Activated T-cell treated with anti-CD3 and anti-CD28 coated beads, Interleukin-2, amount 50 U/mL, for 72 hours (primary cell): ENCODE measurements at regions not wholly inside any gene's neighbourhood (a gene's known extent, or its start where the extent isn't known, plus 50 kb on each side); places are given as distances from the start of the nearest gene placed in this dataset.
A peak's percentile ranks its signal among the peaks of the same experiment; 100 is the strongest.
"Not testable (repeated sequence)": the region's sequence is repeated elsewhere in the genome, so short reads cannot be mapped to it uniquely, and the experiment has no call there.

Experiments
- ATAC-seq, 2 donors: fragments of 150-1000 bp; cut with Tn5 transposase; replicated peaks in 1 of 2; 2 replicates each; pipeline ENCODE4 v1.10.0; 2021; ENCODE audit warnings: moderate library complexity in 2 of 2, mild to moderate bottlenecking in 1 of 2
- DNase-seq, 2 donors: peaks; one replicate each; pipeline ENCODE4 v3.0.0; 2021 to 2022; ENCODE audit warnings: mixed read lengths in 1 of 2
- H3K27ac Mint-ChIP-seq: one replicate; pipeline ENCODE4 v1.8.0; 2022; ENCODE audit warnings: mild to moderate bottlenecking, moderate library complexity, mixed read lengths
- H3K27me3 Mint-ChIP-seq: one replicate; pipeline ENCODE4 v1.8.0; 2022; ENCODE audit warnings: low read depth, mixed read lengths
- H3K36me3 Mint-ChIP-seq, 2 donors: one replicate each; pipeline ENCODE4 v1.8.0; 2022; ENCODE audit warnings: mixed read lengths in 2 of 2, mild to moderate bottlenecking in 1 of 2; ENCODE audit not compliant: insufficient read depth in 2 of 2
- H3K4me1 Mint-ChIP-seq: one replicate; pipeline ENCODE4 v1.8.0; 2022; ENCODE audit warnings: low read depth, mixed read lengths
- H3K4me3 Mint-ChIP-seq, 2 donors: one replicate each; pipeline ENCODE4 v1.8.0; 2022; ENCODE audit warnings: mild to moderate bottlenecking in 2 of 2, mixed read lengths in 2 of 2, moderate library complexity in 2 of 2
- H3K9me3 Mint-ChIP-seq, 2 donors: one replicate each; pipeline ENCODE4 v1.8.0; 2022; ENCODE audit warnings: mixed read lengths in 2 of 2

DNA sequence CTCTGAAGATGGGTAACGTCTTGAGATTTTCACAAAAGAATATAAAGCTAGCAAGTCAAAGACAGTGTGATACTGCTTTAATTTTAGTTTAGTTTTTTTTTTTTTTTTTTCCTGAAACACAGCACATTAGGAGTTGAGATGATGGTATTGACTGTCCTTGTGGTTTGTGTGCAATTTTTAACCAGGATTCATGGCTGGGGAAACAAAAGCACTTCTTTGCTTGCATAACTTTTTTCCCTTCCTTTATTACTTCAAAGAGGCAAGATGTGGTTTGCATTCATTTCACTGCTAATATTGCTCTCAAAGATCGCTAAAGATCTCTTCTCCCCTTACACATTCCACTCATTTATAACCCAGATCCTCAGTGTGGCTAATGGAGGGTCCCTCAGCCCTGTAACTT is 157.1 kb upstream of the PZP start:
- ATAC-seq, result no peak
- peak overlapping the region; percentile 44 for H3K27ac Mint-ChIP-seq
- peaks cover 51% of the 10 kb centered on the region for H3K4me1 Mint-ChIP-seq
- H3K27me3 Mint-ChIP-seq, result peaks cover 48% of the 10 kb centered on the region
- H3K4me3 Mint-ChIP-seq, result peak overlapping the region; percentile 66 to 85
- H3K9me3 Mint-ChIP-seq, result no peaks in the 10 kb centered on the region
- DNase-seq, result no peak
- H3K36me3 Mint-ChIP-seq, result peaks cover 0 to 3% of the 10 kb centered on the region in 2 donors

DNA sequence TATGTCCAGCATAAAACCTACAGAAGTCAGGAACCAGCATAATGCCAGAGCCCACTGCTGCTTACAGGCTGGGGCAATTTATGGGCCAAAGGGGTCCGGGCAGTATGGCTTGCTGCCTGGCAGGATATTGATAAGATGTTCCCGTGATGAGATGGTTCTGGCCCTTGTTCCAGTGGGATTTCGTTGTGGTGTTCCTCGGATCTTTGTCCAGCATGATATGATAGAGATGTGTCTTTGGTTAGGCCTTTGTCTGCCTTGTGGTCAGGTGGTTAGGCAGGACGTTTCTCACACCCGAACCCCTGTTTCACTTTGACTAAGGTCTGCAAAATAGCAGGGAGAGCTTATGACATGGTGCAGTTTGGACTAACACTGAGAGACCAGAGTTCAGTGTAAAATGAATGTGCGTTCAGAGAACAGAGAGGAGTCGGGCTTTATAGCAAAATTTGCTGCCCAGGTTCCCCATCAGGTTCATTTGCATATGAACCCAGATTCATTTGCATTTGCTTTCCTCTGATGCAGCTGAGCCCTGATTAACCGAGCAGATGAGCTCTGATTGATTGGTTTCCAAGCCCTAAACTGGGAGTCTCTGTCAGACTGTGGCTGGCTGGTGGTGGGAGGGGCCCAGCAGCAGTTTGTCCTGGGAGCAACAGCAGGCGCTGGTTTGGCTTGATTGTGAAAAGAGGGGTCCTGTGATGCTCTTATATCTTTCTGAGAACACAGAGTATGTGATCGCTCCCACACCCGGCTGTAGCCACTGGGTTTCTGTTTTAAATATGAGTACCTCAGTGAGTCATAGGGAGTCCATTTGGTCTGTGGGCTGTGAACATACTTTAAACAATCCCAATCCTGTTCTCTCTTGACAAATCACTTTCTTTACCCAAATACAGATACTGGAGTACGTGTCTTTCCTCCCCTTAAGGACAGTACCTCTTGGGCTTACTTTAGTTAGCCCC is 156.3 kb upstream of the PZP start:
- peaks cover 48% of the 10 kb centered on the region for H3K27me3 Mint-ChIP-seq
- peaks cover 0 to 3% of the 10 kb centered on the region in 2 donors for H3K36me3 Mint-ChIP-seq
- H3K9me3 Mint-ChIP-seq, result no peaks in the 10 kb centered on the region
- ATAC-seq, result peak; percentile 84
- H3K4me3 Mint-ChIP-seq, result peak overlapping the region; percentile 66 to 85
- peaks cover 51% of the 10 kb centered on the region for H3K4me1 Mint-ChIP-seq
- peak; percentile 65 to 74 for DNase-seq
- peak overlapping the region; percentile 44 for H3K27ac Mint-ChIP-seq

- Mint-ChIP-seq H3K9me3 (peaks cover 2 to 4% of the 10 kb centered on the region in 2 donors), H3K27ac (peak overlapping the region; percentile 75), H3K36me3 (peaks cover 2 to 4% of the 10 kb centered on the region in 2 donors), H3K4me3 (peak overlapping the region; percentile 64 to 85), H3K27me3 (peaks cover 53% of the 10 kb centered on the region), H3K4me1 (peaks cover 51% of the 10 kb centered on the region)
- peak; percentile 43 to 60 for DNase-seq
- peak; percentile 59 to 61 for ATAC-seq
Measured at GRCh38 chr12:9363145-9363544, 154.9 kb upstream of the PZP start.

DNA sequence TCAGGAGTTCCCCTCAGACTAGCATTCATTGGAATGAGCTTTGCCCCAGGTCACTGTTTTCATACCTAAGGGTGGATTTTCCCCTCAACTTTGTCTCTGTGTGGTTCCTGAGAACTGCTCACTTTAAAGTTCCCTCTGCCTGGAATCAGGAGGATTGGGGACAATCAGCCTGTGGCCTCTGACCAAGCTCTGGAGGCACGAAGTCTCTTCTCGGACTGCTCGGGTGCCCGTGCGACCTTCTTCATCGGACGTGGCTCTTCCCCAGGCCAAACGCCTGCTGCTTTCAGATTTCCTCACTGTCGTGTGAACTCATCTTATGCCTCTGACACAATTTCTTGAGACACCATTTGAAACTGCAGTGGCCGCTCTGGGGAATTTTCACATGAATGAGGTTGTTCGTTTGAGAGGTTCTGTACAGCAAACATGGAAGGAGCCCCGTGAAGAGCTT is 153.7 kb upstream of the PZP start:
- H3K27ac Mint-ChIP-seq, result no peak overlapping the region
- H3K27me3 Mint-ChIP-seq, result peaks cover 52% of the 10 kb centered on the region
- peaks cover 2 to 6% of the 10 kb centered on the region in 2 donors for H3K9me3 Mint-ChIP-seq
- H3K4me3 Mint-ChIP-seq, result peak overlapping the region; percentile 15 to 32
- DNase-seq (peak in 1 of 2 donors; percentile 25), ATAC-seq (no peak)
- H3K36me3 Mint-ChIP-seq, result peaks cover 2 to 4% of the 10 kb centered on the region in 2 donors
- peaks cover 43% of the 10 kb centered on the region for H3K4me1 Mint-ChIP-seq

DNA sequence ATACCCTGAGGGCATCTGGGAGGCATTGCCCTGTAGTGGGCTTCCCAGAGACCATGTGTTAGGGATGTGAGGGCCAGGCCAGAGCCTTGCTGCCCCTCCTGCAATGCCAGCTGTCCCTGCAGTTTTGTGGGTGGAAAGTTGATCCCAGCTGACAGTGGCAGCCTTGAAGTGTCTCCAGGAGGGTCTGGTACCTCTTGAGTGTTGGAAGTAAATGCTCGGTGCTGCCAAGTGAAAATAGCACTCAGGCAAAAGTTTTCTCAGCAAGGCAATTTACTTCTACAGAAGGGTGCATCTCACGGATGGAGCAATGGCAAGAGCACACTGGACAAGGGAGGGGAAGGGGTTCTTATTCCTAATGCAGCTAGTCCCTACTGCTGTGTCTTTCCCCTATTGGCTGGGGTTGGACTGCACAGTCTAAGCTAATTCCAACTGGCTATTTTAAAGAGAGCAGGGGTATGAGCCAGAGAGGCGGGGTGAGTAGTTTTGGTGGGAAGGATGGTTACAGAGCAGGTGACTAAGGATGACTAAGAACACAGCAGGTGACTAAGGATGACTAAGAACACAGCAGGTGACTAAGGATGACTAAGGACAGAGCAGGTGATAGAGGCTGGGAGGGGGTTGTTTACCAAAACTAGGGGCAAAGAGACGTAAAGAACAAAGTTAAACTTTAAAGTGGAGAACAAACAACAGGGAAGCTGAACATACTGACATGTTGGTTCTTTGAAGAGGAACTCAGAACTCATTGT is 146.0 kb upstream of the PZP start:
- not testable (repeated sequence) for H3K27ac Mint-ChIP-seq, H3K4me1 Mint-ChIP-seq, H3K4me3 Mint-ChIP-seq
- Mint-ChIP-seq H3K9me3 (peaks cover 7 to 16% of the 10 kb centered on the region in 2 donors), H3K27me3 (peaks cover 15% of the 10 kb centered on the region), H3K36me3 (peaks cover 22 to 31% of the 10 kb centered on the region in 2 donors)
- peak; percentile 12 to 55 for DNase-seq
- peak; percentile 80 to 96 for ATAC-seq

DNA sequence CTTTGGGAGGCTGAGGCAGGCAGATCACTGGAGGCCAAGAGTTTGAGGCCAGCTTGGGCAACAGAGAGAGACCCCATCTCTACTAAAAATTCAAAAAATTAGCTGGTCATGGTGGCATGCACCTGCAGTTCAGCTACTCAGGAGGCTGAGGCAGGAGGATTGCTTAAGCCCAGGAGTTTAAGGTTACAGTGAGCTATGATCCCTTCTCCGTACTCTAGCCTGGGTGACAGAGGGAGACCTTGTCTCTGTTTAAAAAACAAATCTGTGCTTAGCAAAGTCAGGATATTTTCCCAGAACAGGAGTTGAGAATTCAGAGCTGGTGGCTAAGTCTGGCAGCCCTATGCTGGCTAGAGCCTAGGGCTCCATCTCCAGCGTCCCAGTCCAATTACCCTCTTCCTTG is 142.9 kb upstream of the PZP start:
- DNase-seq (no peak), ATAC-seq (no peak)
- no peak overlapping the region for H3K27ac Mint-ChIP-seq
- no peaks in the 10 kb centered on the region for H3K27me3 Mint-ChIP-seq
- peaks cover 16 to 27% of the 10 kb centered on the region in 2 donors for H3K36me3 Mint-ChIP-seq
- no peak overlapping the region for H3K4me3 Mint-ChIP-seq
- H3K4me1 Mint-ChIP-seq, result peaks cover 8% of the 10 kb centered on the region
- peaks cover 5 to 11% of the 10 kb centered on the region in 2 donors for H3K9me3 Mint-ChIP-seq

DNA sequence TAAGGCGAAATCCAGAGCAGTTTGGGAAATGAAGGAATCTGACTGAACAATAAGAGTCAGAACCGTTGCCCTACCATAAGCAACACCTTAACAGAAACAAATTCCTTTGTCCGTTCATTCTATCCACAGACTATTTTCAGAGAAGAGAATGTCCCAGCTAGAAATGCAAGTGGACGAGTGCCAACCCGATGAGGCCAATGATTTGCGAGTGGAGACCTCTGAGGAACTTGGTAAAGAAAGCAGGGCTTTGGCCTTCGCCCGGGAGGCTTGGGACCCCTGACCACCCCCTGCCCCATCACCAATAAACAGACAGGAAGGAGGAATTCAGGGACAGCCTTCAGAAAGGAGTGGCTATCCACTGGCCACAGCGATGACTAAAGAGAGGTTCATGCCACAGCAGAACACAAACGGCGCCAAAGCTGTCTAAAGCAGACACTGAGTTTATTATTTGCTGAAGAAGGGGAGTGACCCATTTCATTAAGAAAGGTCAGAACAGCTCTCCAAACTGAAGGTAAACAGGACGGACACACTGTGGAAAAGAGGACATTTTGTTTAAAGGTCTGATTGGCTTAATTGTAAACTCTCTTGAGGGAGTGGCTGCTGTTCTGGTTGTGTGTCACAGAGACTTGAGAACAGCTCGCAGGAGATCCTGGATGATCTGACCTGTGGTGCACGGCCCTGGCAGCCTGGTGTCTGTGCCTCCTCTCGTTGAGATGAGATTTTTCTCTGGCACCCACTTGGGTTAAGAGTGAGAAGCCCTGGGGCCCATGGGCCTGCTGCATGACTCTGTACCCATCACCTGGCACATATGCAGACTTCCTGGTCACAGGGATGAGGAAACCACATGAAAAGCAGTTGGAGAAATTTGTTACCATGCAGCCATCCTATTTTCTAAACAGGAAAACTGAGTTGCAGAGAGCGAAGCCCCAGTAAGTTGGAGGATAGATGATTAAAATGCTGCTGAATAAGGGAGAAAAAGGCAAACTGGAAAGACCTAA is 142.0 kb upstream of the PZP start:
- H3K9me3 Mint-ChIP-seq, result peaks cover 5 to 11% of the 10 kb centered on the region in 2 donors
- H3K27ac Mint-ChIP-seq, result no peak overlapping the region
- no peak overlapping the region for H3K4me3 Mint-ChIP-seq
- ATAC-seq (no peak), DNase-seq (no peak)
- H3K4me1 Mint-ChIP-seq, result peaks cover 8% of the 10 kb centered on the region
- H3K27me3 Mint-ChIP-seq, result no peaks in the 10 kb centered on the region
- peaks cover 13 to 21% of the 10 kb centered on the region in 2 donors for H3K36me3 Mint-ChIP-seq

GRCh38 chr12:9348906-9349518 is 140.8 kb upstream of the PZP start:
- H3K36me3 Mint-ChIP-seq, result peaks cover 8 to 16% of the 10 kb centered on the region in 2 donors

GRCh38 chr12:9347328-9348127 is 139.3 kb upstream of the PZP start:
- Mint-ChIP-seq H3K27ac (no peak overlapping the region), H3K4me1 (peaks cover 8% of the 10 kb centered on the region), H3K27me3 (no peaks in the 10 kb centered on the region), H3K9me3 (peaks cover 1 to 5% of the 10 kb centered on the region in 2 donors), H3K36me3 (peaks cover 5 to 9% of the 10 kb centered on the region in 2 donors), H3K4me3 (no peak overlapping the region)
- ATAC-seq, result peak; percentile 60 to 80
- DNase-seq, result peak; percentile 14 to 17

More at GRCh38 chr12:9348906-9349518, 140.8 kb upstream of the PZP start:
- ATAC-seq (no peak), DNase-seq (no peak)
- peaks cover 4 to 8% of the 10 kb centered on the region in 2 donors for H3K9me3 Mint-ChIP-seq
- H3K4me1 Mint-ChIP-seq, result peaks cover 8% of the 10 kb centered on the region
- H3K27ac Mint-ChIP-seq, result no peak overlapping the region
- no peak overlapping the region for H3K4me3 Mint-ChIP-seq
- no peaks in the 10 kb centered on the region for H3K27me3 Mint-ChIP-seq

GRCh38 chr12:9346866-9347327 is 138.7 kb upstream of the PZP start:
- H3K27me3 Mint-ChIP-seq, result no peaks in the 10 kb centered on the region
- peaks cover 8% of the 10 kb centered on the region for H3K4me1 Mint-ChIP-seq
- H3K9me3 Mint-ChIP-seq, result no peaks in the 10 kb centered on the region
- H3K4me3 Mint-ChIP-seq, result no peak overlapping the region
- no peak overlapping the region for H3K27ac Mint-ChIP-seq
- H3K36me3 Mint-ChIP-seq, result peaks cover 0 to 4% of the 10 kb centered on the region in 2 donors
- DNase-seq, result no peak
- ATAC-seq, result no peak

- Mint-ChIP-seq H3K27ac (no peak overlapping the region), H3K4me3 (no peak overlapping the region), H3K4me1 (peaks cover 18% of the 10 kb centered on the region), H3K9me3 (no peaks in the 10 kb centered on the region), H3K36me3 (no peaks in the 10 kb centered on the region), H3K27me3 (no peaks in the 10 kb centered on the region)
- DNase-seq (no peak), ATAC-seq (no peak)
Measured at GRCh38 chr12:9345171-9345570, 137.0 kb upstream of the PZP start.
